Left kidney (tissue), 1 donor: ENCODE measurements at regions not wholly inside any gene's neighbourhood (a gene's known extent, or its start where the extent isn't known, plus 50 kb on each side); places are given as distances from the start of the nearest gene placed in this dataset.
"Not testable (repeated sequence)": the region's sequence is repeated elsewhere in the genome, so short reads cannot be mapped to it uniquely, and the experiment has no call there.

Experiments
- DNase-seq: peaks from one replicate; pipeline ENCODE4 v3.0.0-alpha.2; 2013

GRCh38 chr2:2662847-2663356 is 331.8 kb upstream of the MYT1L start:
- DNase-seq = no peak

- DNase-seq = no peak
Observed at GRCh38 chr2:2662037-2662846, 331.2 kb upstream of the MYT1L start.

GRCh38 chr2:2660789-2661355 is 329.8 kb upstream of the MYT1L start:
- no peak for DNase-seq

- no peak for DNase-seq
Observed at GRCh38 chr2:2657121-2657962, 326.3 kb upstream of the MYT1L start.

GRCh38 chr2:2656115-2657011 is 325.3 kb upstream of the MYT1L start:
- DNase-seq = no peak

- DNase-seq = no peak
Observed at GRCh38 chr2:2655453-2656114, 324.5 kb upstream of the MYT1L start.

GRCh38 chr2:2653231-2653630 is 322.2 kb upstream of the MYT1L start:
- DNase-seq = peak; percentile 50

GRCh38 chr2:2650608-2651375 is 319.7 kb upstream of the MYT1L start:
- no peak for DNase-seq

GRCh38 chr2:2649109-2650072 is 318.3 kb upstream of the MYT1L start:
- DNase-seq = no peak

GRCh38 chr2:2648094-2648493 is 317.0 kb upstream of the MYT1L start:
- no peak for DNase-seq

GRCh38 chr2:2647141-2647541 is 316.1 kb upstream of the MYT1L start:
- no peak for DNase-seq

GRCh38 chr2:2646433-2647051 is 315.5 kb upstream of the MYT1L start:
- DNase-seq = peak; percentile 54

- no peak for DNase-seq
Observed at GRCh38 chr2:2645162-2645855, 314.2 kb upstream of the MYT1L start.

- DNase-seq = not testable (repeated sequence)
Observed at GRCh38 chr2:2644751-2645150, 313.7 kb upstream of the MYT1L start.

- no peak for DNase-seq
Observed at GRCh38 chr2:2644040-2644439, 313.0 kb upstream of the MYT1L start.

GRCh38 chr2:2642906-2643890 is 312.1 kb upstream of the MYT1L start:
- no peak for DNase-seq
